ENCODE measurements at regions not wholly inside any gene's neighbourhood (a gene's known extent, or its start where the extent isn't known, plus 50 kb on each side); places are given as distances from the start of the nearest gene placed in this dataset.

DNA sequence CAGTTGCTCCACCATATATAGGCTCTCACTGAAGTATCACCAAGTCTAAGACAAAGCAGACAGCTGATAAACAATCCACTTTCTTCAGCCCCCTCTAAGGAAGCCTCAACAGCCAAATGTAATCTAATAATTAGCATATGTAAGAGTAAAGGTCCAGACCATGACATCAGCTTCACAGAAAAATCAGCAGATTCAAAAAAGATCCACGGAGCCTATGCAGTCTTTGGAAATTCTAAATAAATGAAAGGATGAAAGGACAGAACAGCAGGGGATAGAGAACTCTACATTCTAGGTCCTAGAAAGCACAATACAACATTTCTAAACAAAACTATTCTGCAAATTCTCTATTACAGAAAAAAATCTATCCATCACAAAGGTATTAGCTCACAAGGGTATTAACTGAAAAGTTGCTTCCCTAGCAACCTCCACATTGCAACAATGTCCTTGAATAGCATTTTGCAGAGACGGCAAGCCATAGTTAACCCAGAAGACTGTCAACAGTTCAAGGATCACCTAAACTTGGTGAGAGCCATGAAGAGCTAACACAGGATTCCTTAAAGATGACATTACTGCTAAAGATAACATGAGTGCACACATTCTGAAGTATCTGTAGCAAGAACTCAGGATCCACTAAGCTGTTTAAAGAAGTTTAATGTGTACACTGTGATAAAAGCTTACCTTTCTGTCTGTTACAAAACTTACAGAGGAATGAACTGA lies 74.3 kb downstream of the SIPA1L2 start:
- no peak for DNase-seq

GRCh38 chr1:232554409-232554808 lies 75.5 kb downstream of the SIPA1L2 start:
- no peak for DNase-seq

- no peak for DNase-seq
These were observed 76.1 kb downstream of the SIPA1L2 start for GRCh38 chr1:232553809-232554208.

DNA sequence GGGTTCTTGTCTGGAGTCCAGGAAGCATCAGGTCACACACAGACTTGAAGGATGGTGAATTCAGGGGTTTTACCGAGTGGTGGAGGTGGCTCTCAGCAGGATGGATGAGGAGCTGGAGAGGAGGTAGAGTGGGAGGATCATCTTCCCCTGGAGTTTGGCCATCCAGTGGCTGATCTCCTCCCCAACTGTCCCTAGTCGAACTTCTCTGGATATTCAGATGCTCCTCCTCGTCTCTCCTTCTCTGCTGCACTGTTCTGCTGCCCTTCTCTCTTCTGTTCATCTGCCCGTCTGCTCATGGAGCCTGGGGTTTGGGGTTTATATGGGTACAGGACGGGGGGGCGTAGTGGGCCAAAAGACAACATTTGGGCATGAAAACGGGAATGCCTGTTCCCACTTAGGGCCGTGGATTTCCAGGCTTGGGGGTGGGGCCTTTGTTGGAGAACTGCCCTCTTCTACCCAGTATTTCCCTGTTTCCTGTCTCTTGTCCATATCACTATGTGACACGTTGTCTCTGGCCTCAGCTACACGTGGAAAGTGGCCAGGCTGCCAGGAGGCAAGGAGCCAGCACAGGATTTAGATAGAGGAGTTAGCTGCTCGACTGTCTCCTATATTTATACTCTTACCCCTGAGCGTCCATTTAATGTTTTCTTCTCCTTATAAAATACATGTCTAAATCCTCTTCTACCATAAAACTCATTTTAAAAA lies 76.7 kb downstream of the SIPA1L2 start:
- DNase-seq, result no peak

- no peak for DNase-seq
These were observed 78.5 kb downstream of the SIPA1L2 start for GRCh38 chr1:232551386-232551785.

- DNase-seq, result no peak
These were observed 79.9 kb downstream of the SIPA1L2 start for GRCh38 chr1:232550007-232550406.

GRCh38 chr1:232548691-232549090 lies 81.2 kb downstream of the SIPA1L2 start:
- DNase-seq, result no peak

- no peak for DNase-seq
These were observed 81.9 kb downstream of the SIPA1L2 start for GRCh38 chr1:232547938-232548484.

- DNase-seq, result no peak
These were observed 87.0 kb downstream of the SIPA1L2 start for GRCh38 chr1:232542633-232543593.

DNA sequence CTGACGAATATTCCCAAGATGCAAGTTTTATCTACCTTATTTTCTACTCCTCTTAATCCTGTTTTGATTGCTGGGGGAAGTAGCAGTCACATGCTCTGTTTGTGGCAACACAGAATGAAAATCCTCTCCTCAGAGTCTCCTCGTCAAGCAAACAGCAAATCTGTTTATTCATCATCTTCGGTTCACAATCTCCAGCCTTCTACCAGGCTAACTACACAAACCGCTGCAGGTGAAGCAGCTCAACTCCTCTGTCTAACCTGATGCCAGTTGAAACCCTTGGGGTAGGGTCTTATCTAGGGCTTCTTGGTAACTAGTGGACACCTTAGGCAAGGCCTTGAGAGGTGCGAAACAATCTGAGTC lies 91.0 kb downstream of the SIPA1L2 start:
- no peak for DNase-seq

DNA sequence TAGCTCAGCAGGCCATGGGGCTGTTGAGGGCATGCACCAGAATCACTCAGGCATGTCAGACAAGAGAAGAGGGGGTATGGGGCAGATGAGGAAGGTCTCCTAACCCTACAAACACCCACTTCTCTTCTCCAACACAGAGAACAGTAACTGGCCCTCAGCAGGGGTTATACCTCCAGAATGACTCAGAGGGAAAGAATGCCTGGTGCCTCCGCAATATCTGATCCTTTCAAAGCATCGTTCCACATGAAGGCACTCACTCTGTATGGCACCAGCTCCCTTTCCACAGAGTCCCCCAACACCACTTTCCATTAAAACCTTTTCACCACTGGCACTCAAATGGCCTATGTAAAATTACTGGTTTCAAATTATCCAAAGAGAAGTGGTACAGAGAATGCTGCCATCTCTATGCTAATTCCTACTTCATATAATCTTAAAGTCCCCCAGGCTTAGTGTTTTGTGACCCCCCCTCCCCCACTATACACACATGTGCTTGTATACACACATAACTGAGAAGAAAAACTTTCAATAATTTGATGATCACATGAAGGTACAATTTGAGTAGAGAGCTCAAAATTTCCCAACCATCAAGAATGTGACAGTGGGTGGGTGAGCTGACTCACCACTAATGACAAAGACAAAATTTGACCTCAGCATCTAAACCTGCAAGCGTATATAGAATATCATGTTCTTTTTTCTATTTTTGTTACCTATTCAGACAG lies 91.5 kb downstream of the SIPA1L2 start:
- DNase-seq, result no peak

GRCh38 chr1:232534552-232535517 lies 95.1 kb downstream of the SIPA1L2 start:
- no peak for DNase-seq

- DNase-seq, result peak; percentile 52
These were observed 96.6 kb downstream of the SIPA1L2 start for GRCh38 chr1:232533328-232533727.

DNA sequence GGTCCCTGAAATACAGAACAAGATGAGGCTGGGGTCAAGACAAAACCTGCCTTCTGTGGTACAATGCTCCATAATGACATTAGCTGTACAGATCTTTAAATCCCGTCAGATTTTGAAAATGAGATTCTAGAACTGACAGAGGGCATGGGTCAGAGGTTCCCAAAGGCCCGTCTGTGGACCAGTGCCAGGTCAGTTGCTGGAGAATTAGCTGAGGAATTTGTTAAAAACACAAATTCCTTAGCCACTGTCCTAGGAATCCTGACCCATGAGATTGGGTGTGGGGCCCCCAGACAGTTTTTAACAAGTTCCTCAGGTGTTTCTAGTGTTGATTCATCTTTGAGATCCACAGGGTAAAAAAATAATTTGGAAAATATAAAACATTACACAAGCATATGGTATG lies 97.0 kb downstream of the SIPA1L2 start:
- no peak for DNase-seq

DNA sequence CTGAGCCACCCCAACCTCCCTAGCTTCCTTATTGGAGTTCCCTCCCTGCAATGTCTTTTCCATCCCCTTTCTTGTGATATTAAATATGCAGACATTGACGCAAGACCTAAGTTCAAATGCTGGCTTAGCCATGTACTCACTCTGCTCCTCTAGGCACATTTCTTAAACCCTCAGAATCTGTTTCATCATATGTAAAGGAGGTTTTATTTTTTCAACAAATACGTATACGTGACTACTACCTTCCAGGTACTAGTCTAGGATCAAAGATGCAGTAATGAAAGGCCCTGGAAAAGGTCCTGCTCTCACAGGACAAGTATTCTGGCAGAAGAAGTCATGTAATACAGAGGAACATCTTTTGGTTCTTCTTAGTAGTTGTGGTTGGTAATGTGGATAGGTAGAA lies 98.6 kb downstream of the SIPA1L2 start:
- DNase-seq, result no peak

- no peak for DNase-seq
These were observed 100.2 kb downstream of the SIPA1L2 start for GRCh38 chr1:232529747-232530146.

DNA sequence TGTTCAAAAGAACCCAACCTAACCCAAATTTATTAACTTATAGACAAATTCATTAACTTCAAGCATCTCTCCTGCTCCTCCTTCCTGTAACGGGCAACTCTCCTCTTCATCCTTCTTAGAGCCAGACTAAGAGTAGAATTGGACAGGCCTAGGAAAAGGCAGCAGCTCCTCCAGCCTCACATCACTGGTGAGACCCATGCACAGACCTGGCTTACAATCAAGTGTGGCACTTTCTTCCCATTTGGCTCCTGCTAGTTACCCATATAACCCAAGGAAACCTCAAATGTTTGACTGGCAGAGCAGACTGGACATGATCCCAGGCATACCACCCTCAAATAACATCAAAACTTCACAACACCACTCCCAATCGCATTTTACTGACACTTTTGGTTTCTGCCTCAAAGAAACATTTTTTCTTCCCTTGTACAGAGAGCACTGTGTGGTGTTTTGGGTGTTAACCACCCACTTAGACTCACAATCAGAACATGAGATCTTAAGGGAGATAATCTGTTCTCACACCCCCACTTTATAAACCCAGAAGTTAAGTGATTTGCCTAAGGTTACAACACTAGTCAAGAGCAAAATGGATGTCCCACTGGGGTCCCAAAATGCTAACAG lies 101.4 kb downstream of the SIPA1L2 start:
- no peak for DNase-seq

GRCh38 chr1:232524056-232524455 lies 105.9 kb downstream of the SIPA1L2 start:
- no peak for DNase-seq

- DNase-seq, result no peak
These were observed 107.7 kb downstream of the SIPA1L2 start for GRCh38 chr1:232522189-232522588.

- no peak for DNase-seq
These were observed 108.3 kb downstream of the SIPA1L2 start for GRCh38 chr1:232521660-232522059.

GRCh38 chr1:232519186-232519585 lies 110.7 kb downstream of the SIPA1L2 start:
- DNase-seq, result no peak
